ENCODE measurements at regions not wholly inside any gene's neighbourhood (a gene's known extent, or its start where the extent isn't known, plus 50 kb on each side); places are given as distances from the start of the nearest gene placed in this dataset.

DNA sequence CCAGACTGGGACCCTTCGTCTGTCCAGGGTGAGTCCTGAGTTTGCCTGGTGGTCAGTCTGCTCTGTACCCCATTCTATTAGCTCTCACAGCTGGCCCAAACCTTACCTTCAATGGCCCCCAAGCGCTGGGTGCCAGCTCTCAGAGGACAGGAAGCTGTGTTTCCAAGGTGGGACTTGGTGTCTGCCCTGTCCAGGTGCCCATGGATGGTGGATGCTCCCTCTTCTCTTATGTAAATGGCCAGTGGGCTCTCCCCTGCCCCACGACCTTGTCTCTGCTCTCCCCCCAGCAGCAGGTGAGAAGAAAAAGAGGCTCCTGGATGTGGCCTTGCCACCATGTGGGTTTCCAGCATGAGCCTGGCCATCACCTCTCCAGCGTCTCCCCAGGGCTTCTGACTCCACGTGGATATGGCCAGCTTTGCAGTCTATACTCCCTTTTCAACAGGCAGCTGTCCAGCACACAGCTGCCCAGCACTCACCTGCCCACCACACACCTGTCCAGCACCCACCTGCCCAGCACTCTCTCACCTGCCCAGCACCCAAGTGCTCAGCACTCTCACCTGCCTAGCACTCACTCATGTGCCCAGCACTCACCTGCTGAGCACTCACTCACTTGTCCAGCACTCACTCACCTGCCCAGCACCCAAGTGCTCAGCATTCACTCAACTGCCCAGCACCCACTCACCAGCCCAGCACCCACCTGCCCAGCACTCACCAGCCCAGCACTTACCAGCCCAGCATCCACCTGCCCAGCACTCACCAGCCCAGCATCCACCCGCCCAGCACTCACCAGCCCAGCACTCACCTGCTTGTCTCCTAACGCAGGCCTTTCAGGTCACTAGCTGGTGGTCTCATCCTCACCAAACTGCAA, 136.2 kb upstream of the IRX2 start (continued):
- TF ChIP-seq, protein P1, sequence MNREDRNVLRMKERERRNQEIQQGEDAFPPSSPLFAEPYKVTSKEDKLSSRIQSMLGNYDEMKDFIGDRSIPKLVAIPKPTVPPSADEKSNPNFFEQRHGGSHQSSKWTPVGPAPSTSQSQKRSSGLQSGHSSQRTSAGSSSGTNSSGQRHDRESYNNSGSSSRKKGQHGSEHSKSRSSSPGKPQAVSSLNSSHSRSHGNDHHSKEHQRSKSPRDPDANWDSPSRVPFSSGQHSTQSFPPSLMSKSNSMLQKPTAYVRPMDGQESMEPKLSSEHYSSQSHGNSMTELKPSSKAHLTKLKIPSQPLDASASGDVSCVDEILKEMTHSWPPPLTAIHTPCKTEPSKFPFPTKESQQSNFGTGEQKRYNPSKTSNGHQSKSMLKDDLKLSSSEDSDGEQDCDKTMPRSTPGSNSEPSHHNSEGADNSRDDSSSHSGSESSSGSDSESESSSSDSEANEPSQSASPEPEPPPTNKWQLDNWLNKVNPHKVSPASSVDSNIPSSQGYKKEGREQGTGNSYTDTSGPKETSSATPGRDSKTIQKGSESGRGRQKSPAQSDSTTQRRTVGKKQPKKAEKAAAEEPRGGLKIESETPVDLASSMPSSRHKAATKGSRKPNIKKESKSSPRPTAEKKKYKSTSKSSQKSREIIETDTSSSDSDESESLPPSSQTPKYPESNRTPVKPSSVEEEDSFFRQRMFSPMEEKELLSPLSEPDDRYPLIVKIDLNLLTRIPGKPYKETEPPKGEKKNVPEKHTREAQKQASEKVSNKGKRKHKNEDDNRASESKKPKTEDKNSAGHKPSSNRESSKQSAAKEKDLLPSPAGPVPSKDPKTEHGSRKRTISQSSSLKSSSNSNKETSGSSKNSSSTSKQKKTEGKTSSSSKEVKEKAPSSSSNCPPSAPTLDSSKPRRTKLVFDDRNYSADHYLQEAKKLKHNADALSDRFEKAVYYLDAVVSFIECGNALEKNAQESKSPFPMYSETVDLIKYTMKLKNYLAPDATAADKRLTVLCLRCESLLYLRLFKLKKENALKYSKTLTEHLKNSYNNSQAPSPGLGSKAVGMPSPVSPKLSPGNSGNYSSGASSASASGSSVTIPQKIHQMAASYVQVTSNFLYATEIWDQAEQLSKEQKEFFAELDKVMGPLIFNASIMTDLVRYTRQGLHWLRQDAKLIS (CRISPR knock-in tag; IDR thresholded peaks at IDR 0.05; ENCODE audit: borderline replicate concordance) = no peak
- TF ChIP-seq, protein P2, sequence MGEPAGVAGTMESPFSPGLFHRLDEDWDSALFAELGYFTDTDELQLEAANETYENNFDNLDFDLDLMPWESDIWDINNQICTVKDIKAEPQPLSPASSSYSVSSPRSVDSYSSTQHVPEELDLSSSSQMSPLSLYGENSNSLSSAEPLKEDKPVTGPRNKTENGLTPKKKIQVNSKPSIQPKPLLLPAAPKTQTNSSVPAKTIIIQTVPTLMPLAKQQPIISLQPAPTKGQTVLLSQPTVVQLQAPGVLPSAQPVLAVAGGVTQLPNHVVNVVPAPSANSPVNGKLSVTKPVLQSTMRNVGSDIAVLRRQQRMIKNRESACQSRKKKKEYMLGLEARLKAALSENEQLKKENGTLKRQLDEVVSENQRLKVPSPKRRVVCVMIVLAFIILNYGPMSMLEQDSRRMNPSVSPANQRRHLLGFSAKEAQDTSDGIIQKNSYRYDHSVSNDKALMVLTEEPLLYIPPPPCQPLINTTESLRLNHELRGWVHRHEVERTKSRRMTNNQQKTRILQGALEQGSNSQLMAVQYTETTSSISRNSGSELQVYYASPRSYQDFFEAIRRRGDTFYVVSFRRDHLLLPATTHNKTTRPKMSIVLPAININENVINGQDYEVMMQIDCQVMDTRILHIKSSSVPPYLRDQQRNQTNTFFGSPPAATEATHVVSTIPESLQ (CRISPR knock-in tag; IDR thresholded peaks at IDR 0.05) = no peak
- TF ChIP-seq RELA (CRISPR knock-in tag; IDR thresholded peaks at IDR 0.05; ENCODE audit: borderline replicate concordance) (no peak), ZNF396 (CRISPR knock-in tag; IDR thresholded peaks at IDR 0.05; ENCODE audit: borderline replicate concordance) (no peak), TP53 (CRISPR knock-in tag; IDR thresholded peaks at IDR 0.05) (no peak), JUN (CRISPR knock-in tag; IDR thresholded peaks at IDR 0.05) (no peak)
- TF ChIP-seq, protein P3, sequence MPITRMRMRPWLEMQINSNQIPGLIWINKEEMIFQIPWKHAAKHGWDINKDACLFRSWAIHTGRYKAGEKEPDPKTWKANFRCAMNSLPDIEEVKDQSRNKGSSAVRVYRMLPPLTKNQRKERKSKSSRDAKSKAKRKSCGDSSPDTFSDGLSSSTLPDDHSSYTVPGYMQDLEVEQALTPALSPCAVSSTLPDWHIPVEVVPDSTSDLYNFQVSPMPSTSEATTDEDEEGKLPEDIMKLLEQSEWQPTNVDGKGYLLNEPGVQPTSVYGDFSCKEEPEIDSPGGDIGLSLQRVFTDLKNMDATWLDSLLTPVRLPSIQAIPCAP (CRISPR knock-in tag; IDR thresholded peaks at IDR 0.05) = no peak

DNA sequence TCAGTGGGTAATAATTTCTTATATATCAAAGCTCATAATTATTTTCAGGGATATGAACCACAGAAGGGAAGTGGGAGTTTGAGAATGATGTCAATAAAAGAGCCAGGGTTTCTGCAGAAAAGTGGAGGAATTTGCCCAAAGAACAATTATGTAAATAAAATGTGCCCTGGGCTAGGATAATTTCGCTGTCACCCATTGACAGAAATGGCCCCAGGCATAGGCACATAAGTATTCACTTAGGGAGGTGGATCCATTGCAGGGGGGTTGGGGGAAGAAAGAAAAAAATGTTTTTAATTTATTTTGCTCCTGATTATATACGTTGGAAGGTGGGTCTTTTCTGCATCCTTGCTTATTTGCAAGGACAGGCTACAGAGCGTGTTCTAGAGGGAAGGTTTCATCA, 135.1 kb upstream of the IRX2 start:
- Mint-ChIP-seq H3K9me3 (peaks cover 16% of the 10 kb centered on the region), H3K4me1 (peaks cover 15% of the 10 kb centered on the region; the same call in 1 of the 2 replicates), H3K4me3 (no peak overlapping the region), H3K36me3 (no peaks in the 10 kb centered on the region), H3K27ac (no peak overlapping the region), H3K27me3 (ENCODE audit: low read depth) (no peaks in the 10 kb centered on the region)
- DNase-seq (ENCODE audit: low spot score) (no peak), ATAC-seq (no peak)
- TF ChIP-seq, protein P4, sequence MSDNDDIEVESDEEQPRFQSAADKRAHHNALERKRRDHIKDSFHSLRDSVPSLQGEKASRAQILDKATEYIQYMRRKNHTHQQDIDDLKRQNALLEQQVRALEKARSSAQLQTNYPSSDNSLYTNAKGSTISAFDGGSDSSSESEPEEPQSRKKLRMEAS (CRISPR knock-in tag; IDR thresholded peaks at IDR 0.05) = no peak
- TF ChIP-seq ZNF423 (CRISPR knock-in tag; IDR thresholded peaks at IDR 0.05) (no peak), MXD4 (CRISPR knock-in tag; IDR thresholded peaks at IDR 0.05; ENCODE audit: borderline replicate concordance) (no peak), ESRRA (CRISPR knock-in tag; IDR thresholded peaks at IDR 0.05; ENCODE audit: borderline replicate concordance) (no peak), CBFB (CRISPR knock-in tag; IDR thresholded peaks at IDR 0.05; ENCODE audit: low read depth) (no peak), NFE2L1 (CRISPR knock-in tag; IDR thresholded peaks at IDR 0.05) (no peak), ZNF396 (CRISPR knock-in tag; IDR thresholded peaks at IDR 0.05; ENCODE audit: borderline replicate concordance) (no peak), NFYB (CRISPR knock-in tag; conservative IDR thresholded peaks at IDR 0.05; ENCODE audit: low read depth) (no peak)
- TF ChIP-seq, protein P5, sequence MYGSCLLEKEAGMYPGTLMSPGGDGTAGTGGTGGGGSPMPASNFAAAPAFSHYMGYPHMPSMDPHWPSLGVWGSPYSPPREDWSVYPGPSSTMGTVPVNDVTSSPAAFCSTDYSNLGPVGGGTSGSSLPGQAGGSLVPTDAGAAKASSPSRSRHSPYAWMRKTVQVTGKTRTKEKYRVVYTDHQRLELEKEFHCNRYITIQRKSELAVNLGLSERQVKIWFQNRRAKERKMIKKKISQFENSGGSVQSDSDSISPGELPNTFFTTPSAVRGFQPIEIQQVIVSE (CRISPR knock-in tag; IDR thresholded peaks at IDR 0.05; ENCODE audit: borderline replicate concordance) = no peak
- TF ChIP-seq, protein P6, sequence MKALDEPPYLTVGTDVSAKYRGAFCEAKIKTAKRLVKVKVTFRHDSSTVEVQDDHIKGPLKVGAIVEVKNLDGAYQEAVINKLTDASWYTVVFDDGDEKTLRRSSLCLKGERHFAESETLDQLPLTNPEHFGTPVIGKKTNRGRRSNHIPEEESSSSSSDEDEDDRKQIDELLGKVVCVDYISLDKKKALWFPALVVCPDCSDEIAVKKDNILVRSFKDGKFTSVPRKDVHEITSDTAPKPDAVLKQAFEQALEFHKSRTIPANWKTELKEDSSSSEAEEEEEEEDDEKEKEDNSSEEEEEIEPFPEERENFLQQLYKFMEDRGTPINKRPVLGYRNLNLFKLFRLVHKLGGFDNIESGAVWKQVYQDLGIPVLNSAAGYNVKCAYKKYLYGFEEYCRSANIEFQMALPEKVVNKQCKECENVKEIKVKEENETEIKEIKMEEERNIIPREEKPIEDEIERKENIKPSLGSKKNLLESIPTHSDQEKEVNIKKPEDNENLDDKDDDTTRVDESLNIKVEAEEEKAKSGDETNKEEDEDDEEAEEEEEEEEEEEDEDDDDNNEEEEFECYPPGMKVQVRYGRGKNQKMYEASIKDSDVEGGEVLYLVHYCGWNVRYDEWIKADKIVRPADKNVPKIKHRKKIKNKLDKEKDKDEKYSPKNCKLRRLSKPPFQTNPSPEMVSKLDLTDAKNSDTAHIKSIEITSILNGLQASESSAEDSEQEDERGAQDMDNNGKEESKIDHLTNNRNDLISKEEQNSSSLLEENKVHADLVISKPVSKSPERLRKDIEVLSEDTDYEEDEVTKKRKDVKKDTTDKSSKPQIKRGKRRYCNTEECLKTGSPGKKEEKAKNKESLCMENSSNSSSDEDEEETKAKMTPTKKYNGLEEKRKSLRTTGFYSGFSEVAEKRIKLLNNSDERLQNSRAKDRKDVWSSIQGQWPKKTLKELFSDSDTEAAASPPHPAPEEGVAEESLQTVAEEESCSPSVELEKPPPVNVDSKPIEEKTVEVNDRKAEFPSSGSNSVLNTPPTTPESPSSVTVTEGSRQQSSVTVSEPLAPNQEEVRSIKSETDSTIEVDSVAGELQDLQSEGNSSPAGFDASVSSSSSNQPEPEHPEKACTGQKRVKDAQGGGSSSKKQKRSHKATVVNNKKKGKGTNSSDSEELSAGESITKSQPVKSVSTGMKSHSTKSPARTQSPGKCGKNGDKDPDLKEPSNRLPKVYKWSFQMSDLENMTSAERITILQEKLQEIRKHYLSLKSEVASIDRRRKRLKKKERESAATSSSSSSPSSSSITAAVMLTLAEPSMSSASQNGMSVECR (CRISPR knock-in tag; IDR thresholded peaks at IDR 0.05; ENCODE audit: borderline replicate concordance) = no peak
- CTCF ChIA-PET = no interaction called here
- POLR2A ChIA-PET = no interaction called here

Data from WTC11 (cell line).